Activated T-cell treated with anti-CD3 and anti-CD28 coated beads, Interleukin-2, amount 50 U/mL, for 24 hours (primary cell): ENCODE measurements at regions not wholly inside any gene's neighbourhood (a gene's known extent, or its start where the extent isn't known, plus 50 kb on each side); places are given as distances from the start of the nearest gene placed in this dataset.

Experiments
- DNase-seq: peaks from one replicate; pipeline ENCODE4 v3.0.0-alpha.2; 2020
- H3K27ac Mint-ChIP-seq: 2 replicates; pipeline ENCODE4 v1.8.0; 2020; ENCODE audit warnings: mild to moderate bottlenecking, mixed read lengths
- H3K27me3 Mint-ChIP-seq: 2 replicates; pipeline ENCODE4 v1.8.0; 2020; ENCODE audit warnings: mixed read lengths
- H3K36me3 Mint-ChIP-seq: 2 replicates; pipeline ENCODE4 v1.8.0; 2020; ENCODE audit warnings: low read depth, mixed read lengths
- H3K4me1 Mint-ChIP-seq: 2 replicates; pipeline ENCODE4 v1.8.0; 2020; ENCODE audit warnings: low read depth, mixed read lengths
- H3K4me3 Mint-ChIP-seq: 2 replicates; pipeline ENCODE4 v1.8.0; 2020; ENCODE audit warnings: mild to moderate bottlenecking, moderate library complexity, mixed read lengths
- H3K9me3 Mint-ChIP-seq: 2 replicates; pipeline ENCODE4 v1.8.0; 2020; ENCODE audit warnings: mixed read lengths

GRCh38 chr1:98461873-98462385 is 199.6 kb upstream of the SNX7 start:
- H3K4me3 Mint-ChIP-seq, result no peak overlapping the region
- H3K9me3 Mint-ChIP-seq, result no peaks in the 10 kb centered on the region
- no peak overlapping the region for H3K27ac Mint-ChIP-seq
- H3K36me3 Mint-ChIP-seq, result no peaks in the 10 kb centered on the region
- no peaks in the 10 kb centered on the region for H3K27me3 Mint-ChIP-seq
- no peaks in the 10 kb centered on the region for H3K4me1 Mint-ChIP-seq
- no peak for DNase-seq

DNA sequence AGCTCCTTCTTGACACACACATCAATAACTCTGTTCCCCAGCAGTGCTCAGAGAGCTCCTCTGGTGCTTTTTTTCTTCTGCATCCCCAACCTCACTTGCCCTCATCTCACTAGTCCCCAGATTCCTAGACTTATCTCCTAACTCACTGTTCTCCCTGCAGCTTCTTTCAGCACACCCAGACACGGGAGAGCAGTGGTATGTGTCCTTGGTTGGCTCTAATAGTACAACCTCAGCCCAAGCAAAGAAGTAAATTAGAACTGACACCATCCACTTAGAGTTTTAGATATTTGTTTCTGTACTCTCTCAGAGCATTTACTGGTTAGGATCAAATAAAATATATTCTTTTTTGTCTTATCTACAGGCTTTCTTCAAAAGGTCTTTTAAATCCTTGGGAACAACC is 201.4 kb upstream of the SNX7 start:
- H3K36me3 Mint-ChIP-seq, result no peaks in the 10 kb centered on the region
- H3K27ac Mint-ChIP-seq, result no peak overlapping the region

GRCh38 chr1:98459486-98459870 is 202.0 kb upstream of the SNX7 start:
- no peak overlapping the region for H3K27ac Mint-ChIP-seq
- no peak for DNase-seq
- H3K4me1 Mint-ChIP-seq, result no peaks in the 10 kb centered on the region
- no peaks in the 10 kb centered on the region for H3K36me3 Mint-ChIP-seq
- no peak overlapping the region for H3K4me3 Mint-ChIP-seq
- H3K9me3 Mint-ChIP-seq, result no peaks in the 10 kb centered on the region
- H3K27me3 Mint-ChIP-seq, result no peaks in the 10 kb centered on the region

More for the DNA sequence above, 201.4 kb upstream of the SNX7 start:
- no peak for DNase-seq
- H3K4me3 Mint-ChIP-seq, result no peak overlapping the region
- H3K9me3 Mint-ChIP-seq, result no peaks in the 10 kb centered on the region
- no peaks in the 10 kb centered on the region for H3K4me1 Mint-ChIP-seq
- no peaks in the 10 kb centered on the region for H3K27me3 Mint-ChIP-seq

DNA sequence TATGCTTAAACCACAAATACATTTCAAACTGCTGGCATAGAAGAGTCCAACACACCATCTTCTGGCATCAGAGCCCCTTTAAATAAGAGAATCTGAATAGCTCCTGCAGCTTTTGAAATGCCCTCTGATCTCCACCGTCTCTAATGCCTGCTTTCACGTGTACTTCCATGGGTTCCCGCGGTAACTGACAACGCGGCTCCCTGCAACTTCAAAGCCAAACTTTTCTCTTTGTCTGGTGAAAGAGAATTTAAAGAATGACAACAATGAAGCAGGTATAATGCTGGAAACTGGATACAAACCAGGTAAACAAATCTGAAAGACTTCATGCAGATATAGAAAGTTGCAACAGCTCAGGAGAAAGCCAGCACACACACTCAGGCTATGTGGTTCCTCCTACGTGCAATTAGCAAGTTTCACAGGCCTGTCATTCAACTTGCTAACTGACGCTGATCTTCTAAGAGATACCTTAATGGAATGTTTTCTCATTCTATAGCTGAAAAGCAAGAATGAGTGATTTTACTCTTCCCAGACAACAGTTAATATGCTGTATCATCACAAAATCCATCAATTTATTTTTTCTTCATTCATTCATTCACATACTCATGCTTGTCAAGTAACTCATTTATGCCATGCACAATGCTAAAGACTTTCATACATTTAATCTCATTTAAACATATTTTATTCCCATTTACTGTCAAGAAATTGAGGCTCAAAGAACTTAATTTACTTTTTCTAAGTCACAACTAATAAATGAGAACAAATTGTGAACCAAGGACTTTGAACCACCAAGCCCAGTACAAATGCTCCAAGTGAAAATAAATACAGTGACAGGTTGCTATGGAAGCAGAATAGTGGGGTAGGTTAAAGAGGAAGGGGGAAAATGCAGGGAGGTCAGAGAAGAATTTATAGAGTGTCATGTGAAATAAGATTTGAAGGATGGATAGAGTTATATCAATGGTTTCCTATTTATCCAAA is 202.7 kb upstream of the SNX7 start:
- Mint-ChIP-seq H3K36me3 (no peaks in the 10 kb centered on the region), H3K4me1 (no peaks in the 10 kb centered on the region), H3K27ac (no peak overlapping the region), H3K9me3 (no peaks in the 10 kb centered on the region), H3K4me3 (no peak overlapping the region), H3K27me3 (no peaks in the 10 kb centered on the region)
- no peak for DNase-seq

GRCh38 chr1:98457248-98457647 is 204.3 kb upstream of the SNX7 start:
- H3K27ac Mint-ChIP-seq, result no peak overlapping the region
- H3K4me3 Mint-ChIP-seq, result no peak overlapping the region
- H3K9me3 Mint-ChIP-seq, result no peaks in the 10 kb centered on the region
- H3K4me1 Mint-ChIP-seq, result no peaks in the 10 kb centered on the region
- no peaks in the 10 kb centered on the region for H3K27me3 Mint-ChIP-seq
- no peaks in the 10 kb centered on the region for H3K36me3 Mint-ChIP-seq
- DNase-seq, result no peak

GRCh38 chr1:98454666-98455065 is 206.9 kb upstream of the SNX7 start:
- Mint-ChIP-seq H3K27ac (no peak overlapping the region), H3K4me3 (no peak overlapping the region), H3K27me3 (no peaks in the 10 kb centered on the region), H3K4me1 (no peaks in the 10 kb centered on the region), H3K9me3 (no peaks in the 10 kb centered on the region), H3K36me3 (no peaks in the 10 kb centered on the region)
- DNase-seq, result no peak

DNA sequence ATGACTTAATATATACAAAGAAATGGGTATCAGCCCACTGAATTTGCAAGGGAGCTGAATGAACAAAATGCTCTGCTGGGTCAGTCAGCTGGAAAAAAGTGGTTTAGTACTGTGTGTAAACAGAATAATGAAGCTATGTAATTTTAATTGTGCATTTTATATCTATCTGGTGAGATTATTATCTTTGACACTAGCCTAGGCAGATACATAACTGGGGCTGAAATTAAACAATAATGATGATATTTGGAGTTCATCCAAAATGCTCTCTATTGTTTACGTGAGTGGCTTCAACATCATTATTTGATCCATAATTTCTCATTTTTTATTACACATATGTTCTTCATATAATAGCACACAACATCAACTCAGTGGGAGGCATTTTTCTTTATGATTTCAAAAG is 208.5 kb upstream of the SNX7 start:
- Mint-ChIP-seq H3K4me3 (no peak overlapping the region), H3K27ac (no peak overlapping the region), H3K4me1 (no peaks in the 10 kb centered on the region), H3K36me3 (no peaks in the 10 kb centered on the region), H3K27me3 (no peaks in the 10 kb centered on the region), H3K9me3 (no peaks in the 10 kb centered on the region)
- no peak for DNase-seq

DNA sequence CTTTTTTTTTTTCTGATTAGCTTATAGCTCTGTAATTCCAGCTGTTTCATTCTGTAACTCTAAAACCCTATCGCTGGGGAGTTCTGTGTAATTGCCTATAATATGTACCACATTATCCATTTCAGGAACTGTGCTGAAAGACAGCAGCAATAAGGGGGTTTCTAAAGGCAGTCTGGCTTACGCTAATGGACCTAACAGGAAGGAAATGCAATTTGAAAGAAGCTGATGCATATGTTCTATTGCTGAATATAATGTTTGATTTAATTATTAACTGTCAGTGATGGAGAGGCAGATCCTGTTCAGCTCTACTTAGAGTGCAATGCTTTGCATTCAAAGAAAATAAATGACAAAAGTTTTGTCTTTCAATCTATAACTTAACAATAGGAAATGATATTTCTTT is 209.4 kb upstream of the SNX7 start:
- Mint-ChIP-seq H3K9me3 (no peaks in the 10 kb centered on the region), H3K36me3 (no peaks in the 10 kb centered on the region), H3K27me3 (no peaks in the 10 kb centered on the region), H3K4me3 (no peak overlapping the region), H3K27ac (no peak overlapping the region), H3K4me1 (no peaks in the 10 kb centered on the region)
- no peak for DNase-seq

DNA sequence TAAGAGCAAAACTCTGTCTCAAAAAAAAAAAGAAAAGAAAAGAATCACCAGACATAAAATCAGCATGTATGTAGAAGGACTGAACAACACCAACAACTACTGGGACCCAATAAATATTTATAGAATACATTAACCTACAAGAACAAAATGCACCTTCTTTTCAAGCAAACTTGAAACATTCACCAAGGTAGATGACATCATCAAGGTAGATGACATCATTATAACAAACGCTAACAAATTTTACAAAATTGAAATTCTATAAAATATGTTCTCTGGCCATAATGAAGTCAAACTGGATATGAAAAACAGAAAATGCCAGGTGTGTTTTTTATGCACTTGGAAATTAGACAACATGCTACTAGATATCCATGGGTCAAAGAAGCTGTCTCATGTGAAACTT is 220.2 kb upstream of the SNX7 start:
- H3K4me1 Mint-ChIP-seq, result no peaks in the 10 kb centered on the region
- H3K36me3 Mint-ChIP-seq, result no peaks in the 10 kb centered on the region
- no peaks in the 10 kb centered on the region for H3K27me3 Mint-ChIP-seq
- no peak overlapping the region for H3K27ac Mint-ChIP-seq
- no peak for DNase-seq
- H3K4me3 Mint-ChIP-seq, result no peak overlapping the region
- no peaks in the 10 kb centered on the region for H3K9me3 Mint-ChIP-seq

DNA sequence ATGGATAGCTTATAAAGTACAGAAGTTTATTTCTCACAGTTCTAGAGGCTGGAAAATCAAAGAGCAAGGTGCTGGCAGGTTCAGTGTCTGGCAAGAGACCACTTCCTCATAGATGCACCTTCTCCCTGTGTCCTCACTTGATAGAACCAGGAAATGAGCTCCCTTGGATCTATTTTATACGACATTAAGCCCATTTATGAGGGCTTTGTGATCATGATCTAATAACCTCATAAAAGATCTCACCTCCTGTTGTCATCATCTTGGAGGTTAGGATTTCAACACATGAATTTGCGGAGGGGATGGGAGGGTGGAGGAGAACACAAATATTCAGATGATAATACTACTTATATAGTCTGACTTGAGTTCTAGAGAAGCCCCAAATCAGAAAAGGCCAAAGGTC is 222.1 kb upstream of the SNX7 start:
- Mint-ChIP-seq H3K4me3 (no peak overlapping the region), H3K4me1 (no peaks in the 10 kb centered on the region), H3K36me3 (no peaks in the 10 kb centered on the region), H3K27ac (no peak overlapping the region), H3K27me3 (no peaks in the 10 kb centered on the region), H3K9me3 (no peaks in the 10 kb centered on the region)
- no peak for DNase-seq

DNA sequence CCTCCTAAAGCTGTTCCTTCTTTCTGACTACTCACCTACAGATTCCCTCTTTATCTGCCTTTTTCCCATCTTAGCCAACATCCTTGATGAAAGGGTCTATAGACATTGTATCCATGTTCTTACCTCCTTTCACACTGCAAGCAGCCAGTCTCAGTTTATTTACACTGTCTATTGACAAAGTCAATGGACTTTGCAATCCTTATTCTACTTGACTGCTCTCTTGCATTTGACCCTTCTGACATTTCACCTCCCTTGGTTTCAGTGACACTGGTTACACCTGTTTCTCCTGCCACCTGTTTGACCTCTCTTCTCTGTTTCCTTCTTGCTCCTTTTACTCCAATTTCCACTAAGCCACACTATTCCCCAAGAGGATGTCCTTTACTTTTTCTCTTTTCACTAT is 224.0 kb upstream of the SNX7 start:
- H3K36me3 Mint-ChIP-seq, result no peaks in the 10 kb centered on the region
- no peak overlapping the region for H3K27ac Mint-ChIP-seq
- H3K4me1 Mint-ChIP-seq, result no peaks in the 10 kb centered on the region
- H3K27me3 Mint-ChIP-seq, result no peaks in the 10 kb centered on the region
- H3K4me3 Mint-ChIP-seq, result no peak overlapping the region
- no peak for DNase-seq
- no peaks in the 10 kb centered on the region for H3K9me3 Mint-ChIP-seq

DNA sequence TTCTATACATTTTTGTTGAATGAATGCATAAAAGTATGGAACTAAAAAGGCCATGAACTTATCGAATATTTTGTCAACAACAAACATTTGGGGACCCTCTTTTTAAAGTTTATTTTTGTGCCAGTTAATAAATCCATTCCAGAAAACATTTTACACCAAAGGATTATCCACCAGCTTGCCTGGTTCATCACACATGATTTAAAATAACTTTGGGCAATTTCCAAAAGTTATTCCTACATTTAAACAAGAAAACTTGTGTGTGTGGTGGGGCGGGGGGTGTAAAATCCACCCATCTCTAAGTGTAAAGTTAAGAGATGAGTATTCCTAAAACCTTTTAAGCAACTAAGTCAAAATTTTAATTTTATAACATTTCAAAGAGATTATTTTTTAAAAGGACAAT is 224.5 kb upstream of the SNX7 start:
- Mint-ChIP-seq H3K36me3 (no peaks in the 10 kb centered on the region), H3K9me3 (no peaks in the 10 kb centered on the region), H3K4me3 (no peak overlapping the region), H3K4me1 (no peaks in the 10 kb centered on the region), H3K27ac (no peak overlapping the region), H3K27me3 (no peaks in the 10 kb centered on the region)
- no peak for DNase-seq

- H3K9me3 Mint-ChIP-seq, result no peaks in the 10 kb centered on the region
- no peak overlapping the region for H3K27ac Mint-ChIP-seq
- no peak overlapping the region for H3K4me3 Mint-ChIP-seq
- no peak for DNase-seq
- no peaks in the 10 kb centered on the region for H3K4me1 Mint-ChIP-seq
- H3K27me3 Mint-ChIP-seq, result no peaks in the 10 kb centered on the region
- H3K36me3 Mint-ChIP-seq, result no peaks in the 10 kb centered on the region
These were observed 231.5 kb upstream of the SNX7 start for GRCh38 chr1:98429965-98430443.

DNA sequence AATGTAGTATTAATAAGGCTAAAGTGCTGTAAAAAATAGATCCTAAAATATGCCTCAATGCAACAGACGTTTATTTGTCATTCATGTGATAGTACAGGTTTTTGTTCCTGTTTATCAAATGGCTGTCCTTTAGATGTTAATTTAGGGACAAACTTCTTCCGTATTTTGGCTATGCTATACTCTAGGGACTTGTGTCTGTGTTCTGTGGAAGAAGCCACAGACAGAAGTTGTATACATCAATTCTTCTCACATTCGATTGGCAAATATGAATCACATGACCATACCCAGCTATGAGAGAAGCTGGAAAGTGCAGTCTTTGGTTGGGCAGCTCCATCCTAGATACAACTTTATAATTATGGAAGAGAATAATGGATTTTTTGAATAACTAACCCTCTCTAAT is 232.7 kb upstream of the SNX7 start:
- Mint-ChIP-seq H3K27ac (no peak overlapping the region), H3K9me3 (no peaks in the 10 kb centered on the region), H3K36me3 (no peaks in the 10 kb centered on the region), H3K4me1 (no peaks in the 10 kb centered on the region), H3K4me3 (no peak overlapping the region), H3K27me3 (no peaks in the 10 kb centered on the region)
- DNase-seq, result no peak

GRCh38 chr1:98427664-98428063 is 233.9 kb upstream of the SNX7 start:
- H3K4me3 Mint-ChIP-seq, result no peak overlapping the region
- H3K27ac Mint-ChIP-seq, result no peak overlapping the region
- H3K36me3 Mint-ChIP-seq, result no peaks in the 10 kb centered on the region
- H3K27me3 Mint-ChIP-seq, result no peaks in the 10 kb centered on the region
- H3K4me1 Mint-ChIP-seq, result no peaks in the 10 kb centered on the region
- no peaks in the 10 kb centered on the region for H3K9me3 Mint-ChIP-seq
- no peak for DNase-seq
